Endothelial cell of umbilical vein (primary cell): ENCODE measurements at regions not wholly inside any gene's neighbourhood (a gene's known extent, or its start where the extent isn't known, plus 50 kb on each side); places are given as distances from the start of the nearest gene placed in this dataset.

Experiments
- BruUV-seq: library from RNA; stranded (reverse); fragments of 400-500 nt; replicated peaks from 2 replicates; lab custom pipeline; 2021; lab: Mats Ljungman, UMichigan
- CTCF ChIA-PET: fragments of 300-600, 350-600 bp; sonication (Branson Sonifier 250); formaldehyde crosslinking; loops from one replicate; lab custom pipeline; 2021; ENCODE audit warnings: antibody characterized with exemption, inconsistent platforms; lab: Charles Lee
- POLR2A ChIA-PET: fragments of 300-600, 350-600 bp; sonication (Branson Sonifier 250); formaldehyde crosslinking; loops from one replicate; lab custom pipeline; 2021; ENCODE audit warnings: antibody characterized with exemption, inconsistent platforms; lab: Charles Lee
- DNase-seq: peaks from one replicate; pipeline ENCODE4 v3.0.0-alpha.2; 2011; ENCODE audit warnings: low read depth, low spot score
- FAIRE-seq: peaks from 2 replicates; lab custom pipeline; 2011; peaks lifted over from hg19 to GRCh38; lab: Jason Lieb, UNC
- H2AFZ ChIP-seq: 2 replicates; pipeline ENCODE4 v1.6.0; 2012; ENCODE audit warnings: low read depth, low read length, control low read depth, inconsistent platforms
- H3K27ac ChIP-seq: 2 replicates; pipeline ENCODE4 v1.5.1; 2011; ENCODE audit warnings: low read depth, mild to moderate bottlenecking, control low read depth, low read length, moderate library complexity; ENCODE audit not compliant: insufficient read depth
- H3K27me3 ChIP-seq, 2 experiments: 2 replicates each; pipeline versions ENCODE4 v1.6.0 to v1.6.1; 2011; ENCODE audit warnings: low read length in 2 of 2, mixed read lengths in 1 of 2; ENCODE audit not compliant: control insufficient read depth in 2 of 2, insufficient read depth in 2 of 2
- H3K36me3 ChIP-seq, 2 experiments: 2 replicates in 1 of 2; 3 replicates in 1 of 2; pipeline ENCODE4 v1.5.1; 2011; ENCODE audit warnings: low read length in 2 of 2, mild to moderate bottlenecking in 1 of 2, moderate library complexity in 1 of 2; ENCODE audit not compliant: control insufficient read depth in 2 of 2, insufficient read depth in 2 of 2; ENCODE audit errors: extremely low read depth in 1 of 2
- H3K4me1 ChIP-seq: 3 replicates; pipeline ENCODE4 v1.5.1; 2011; ENCODE audit warnings: mild to moderate bottlenecking, low read length; ENCODE audit not compliant: control insufficient read depth, insufficient read depth; ENCODE audit errors: extremely low read depth
- H3K4me2 ChIP-seq: 2 replicates; pipeline ENCODE4 v1.6.1; 2011; ENCODE audit warnings: low read length, control low read depth, mixed read lengths; ENCODE audit not compliant: insufficient read depth
- H3K4me3 ChIP-seq, 3 experiments: fragments of 200-600 bp in 1 of 3; sonication (generic), shearing (Covaris generic) in 1 of 3; replicated peaks in 1 of 3; 2 replicates each; pipeline ENCODE4 v1.5.1; 2011 to 2016; ENCODE audit warnings: control low read depth in 3 of 3, low read length in 3 of 3, mild to moderate bottlenecking in 2 of 3, inconsistent platforms in 1 of 3, low read depth in 1 of 3, moderate library complexity in 1 of 3; ENCODE audit not compliant: insufficient read depth in 1 of 3
- H3K79me2 ChIP-seq: 2 replicates; pipeline ENCODE4 v1.6.0; 2012; ENCODE audit warnings: low read length, inconsistent platforms; ENCODE audit not compliant: control insufficient read depth, insufficient read depth
- H3K9ac ChIP-seq: replicated peaks from 2 replicates; pipeline ENCODE3; 2011; ENCODE audit warnings: low read length, control low read depth; ENCODE audit not compliant: insufficient read depth; ENCODE audit errors: extremely low read depth
- H3K9me1 ChIP-seq: replicated peaks from 3 replicates; pipeline ENCODE4 v1.6.0; 2011; ENCODE audit warnings: mild to moderate bottlenecking, low read length; ENCODE audit not compliant: control insufficient read depth, insufficient read depth; ENCODE audit errors: extremely low read depth
- H3K9me3 ChIP-seq: replicated peaks from 2 replicates; pipeline ENCODE4 v1.5.1; 2012; ENCODE audit warnings: low read length, inconsistent platforms; ENCODE audit not compliant: control insufficient read depth, insufficient read depth
- H4K20me1 ChIP-seq: replicated peaks from 2 replicates; pipeline ENCODE3; 2011; ENCODE audit warnings: mild to moderate bottlenecking, low read length; ENCODE audit not compliant: control insufficient read depth, insufficient read depth; ENCODE audit errors: extremely low read depth
- CTCF ChIP-seq, 2 donors: IDR thresholded peaks; 1 replicate in 1 of 2; 2 replicates in 1 of 2; pipeline ENCODE4 v1.5.1; 2011; ENCODE audit warnings: low read length in 2 of 2, mild to moderate bottlenecking in 2 of 2, moderate library complexity in 2 of 2, control low read depth in 1 of 2, inconsistent platforms in 1 of 2, low read depth in 1 of 2; ENCODE audit not compliant: insufficient read depth in 1 of 2; ENCODE audit errors: extremely low read depth in 1 of 2
- EZH2 ChIP-seq: IDR thresholded peaks from 2 replicates; pipeline ENCODE4 v1.6.1; 2012; ENCODE audit warnings: borderline replicate concordance, low read depth, mild to moderate bottlenecking, moderate library complexity, low read length, inconsistent platforms; ENCODE audit not compliant: severe bottlenecking
- FOS ChIP-seq: IDR thresholded peaks from 2 replicates; pipeline ENCODE4 v1.6.1; 2011; ENCODE audit warnings: mild to moderate bottlenecking, low read length, moderate library complexity, borderline replicate concordance; ENCODE audit not compliant: insufficient read depth
- GATA2 ChIP-seq: IDR thresholded peaks from 2 replicates; pipeline ENCODE4 v1.7.0; 2011; ENCODE audit warnings: low read depth, mild to moderate bottlenecking, moderate library complexity, mixed read lengths, low read length; ENCODE audit not compliant: insufficient read length, insufficient read depth
- JUN ChIP-seq: IDR thresholded peaks from 2 replicates; pipeline ENCODE4 v1.6.1; 2011; ENCODE audit warnings: borderline replicate concordance, low read depth; ENCODE audit not compliant: insufficient read length, insufficient read depth
- MAX ChIP-seq: IDR thresholded peaks from 2 replicates; pipeline ENCODE4 v1.6.1; 2011; ENCODE audit not compliant: insufficient read depth, insufficient read length
- MYC ChIP-seq: IDR thresholded peaks from one replicate; pipeline ENCODE4 v1.6.1; 2011; ENCODE audit warnings: mild to moderate bottlenecking, low read depth, low read length
- POLR2A ChIP-seq: IDR thresholded peaks from 2 replicates; pipeline ENCODE4 v1.6.1; 2012; ENCODE audit warnings: low read depth, mild to moderate bottlenecking, control low read depth, low read length
- POLR2AphosphoS5 ChIP-seq: IDR thresholded peaks from 2 replicates; pipeline ENCODE4 v1.6.1; 2012; ENCODE audit warnings: low read depth, mild to moderate bottlenecking, control low read depth, low read length, moderate library complexity; ENCODE audit not compliant: insufficient read depth
- dilution Hi-C: fragments of 300-500 bp; cut with MboI; formaldehyde crosslinking; loops from one replicate; pipeline ENCODE4 v1.15.0; 2019; ENCODE audit warnings: low sequenced_read_pairs; ENCODE audit not compliant: extremely low pct_ligation_motif_present
- intact Hi-C: fragments of 100-400 bp; cut with micrococcal nuclease; formaldehyde crosslinking; loops from one replicate; pipeline ENCODE4 v1.10.0; 2022

GRCh38 chr15:69648775-69649735 is 196.4 kb downstream of the RPLP1 start:
- Histone ChIP-seq H3K4me1 (no peaks in the 10 kb centered on the region), H3K27me3 (peaks cover 5 to 6% of the 10 kb centered on the region in 2 experiments), H2AFZ (no peak overlapping the region), H4K20me1 (no peaks in the 10 kb centered on the region), H3K36me3 (no peaks in the 10 kb centered on the region), H3K79me2 (no peaks in the 10 kb centered on the region), H3K27ac (no peak overlapping the region), H3K4me2 (no peak overlapping the region), H3K9me3 (no peaks in the 10 kb centered on the region), H3K4me3 (no peak overlapping the region), H3K9me1 (no peaks in the 10 kb centered on the region), H3K9ac (no peak overlapping the region)
- FAIRE-seq: no peak
- CTCF ChIA-PET: no interaction called here
- DNase-seq: no peak
- intact Hi-C loops: no loop called here
- dilution Hi-C loops: no loop called here
- POLR2A ChIA-PET: no interaction called here
- no TSS peak for BruUV-seq
- TF ChIP-seq JUN (no peak), POLR2AphosphoS5 (no peak), CTCF (IDR thresholded peaks at IDR 0.05; ENCODE audit: extremely low read depth in 1 of 2, insufficient read depth in 1 of 2, low read depth in 1 of 2, low read length in 2 of 2) (no peak), MYC (no peak), FOS (no peak), EZH2 (no peak), MAX (no peak), POLR2A (no peak), GATA2 (no peak)
